Rectal smooth muscle tissue (tissue), 1 donor: ENCODE measurements at regions not wholly inside any gene's neighbourhood (a gene's known extent, or its start where the extent isn't known, plus 50 kb on each side); places are given as distances from the start of the nearest gene placed in this dataset.
"Not testable (repeated sequence)": the region's sequence is repeated elsewhere in the genome, so short reads cannot be mapped to it uniquely, and the experiment has no call there.

Experiments
- H3K27ac ChIP-seq: one replicate; pipeline ENCODE4 v1.7.0; 2013; ENCODE audit warnings: low read depth, low read length, inconsistent platforms
- H3K27me3 ChIP-seq: one replicate; pipeline ENCODE4 v1.7.0; 2013; ENCODE audit warnings: low read length; ENCODE audit not compliant: control insufficient read depth, insufficient read depth
- H3K36me3 ChIP-seq: one replicate; pipeline ENCODE4 v1.7.0; 2013; ENCODE audit warnings: low read length; ENCODE audit not compliant: control insufficient read depth, insufficient read depth
- H3K4me1 ChIP-seq: one replicate; pipeline ENCODE4 v1.7.0; 2013; ENCODE audit warnings: low read length; ENCODE audit not compliant: control insufficient read depth, insufficient read depth
- H3K4me3 ChIP-seq: one replicate; pipeline ENCODE4 v1.7.0; 2013; ENCODE audit warnings: low read length
- H3K9ac ChIP-seq: one replicate; pipeline ENCODE4 v1.7.0; 2013; ENCODE audit warnings: low read length

DNA sequence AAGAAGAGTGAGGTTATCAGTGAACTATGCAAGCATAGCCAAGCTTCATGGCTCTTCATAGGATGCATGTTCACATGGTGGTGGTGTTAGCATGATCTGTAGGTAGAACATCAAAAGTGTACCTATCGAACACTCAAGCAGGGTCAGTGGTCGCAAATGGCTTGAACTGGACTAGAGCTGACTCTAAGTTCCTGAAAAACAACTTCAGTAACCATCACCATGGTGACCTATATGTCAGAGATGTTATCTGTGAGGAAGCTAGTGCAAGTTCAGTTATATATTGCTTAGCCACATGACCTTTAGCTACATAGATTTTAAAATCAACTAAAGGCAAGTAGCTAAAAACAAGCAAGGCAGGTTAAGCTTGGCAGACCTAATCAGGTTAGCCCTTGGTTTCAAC, 163.1 kb upstream of the AGR3 start:
- no peak overlapping the region for H3K27ac ChIP-seq
- H3K9ac ChIP-seq = no peak overlapping the region
- H3K4me3 ChIP-seq = no peak overlapping the region
- H3K27me3 ChIP-seq = no peaks in the 10 kb centered on the region
- no peaks in the 10 kb centered on the region for H3K36me3 ChIP-seq
- no peaks in the 10 kb centered on the region for H3K4me1 ChIP-seq

- H3K27ac ChIP-seq = no peak overlapping the region
These were observed 164.5 kb upstream of the AGR3 start for GRCh38 chr7:17046259-17046658.

DNA sequence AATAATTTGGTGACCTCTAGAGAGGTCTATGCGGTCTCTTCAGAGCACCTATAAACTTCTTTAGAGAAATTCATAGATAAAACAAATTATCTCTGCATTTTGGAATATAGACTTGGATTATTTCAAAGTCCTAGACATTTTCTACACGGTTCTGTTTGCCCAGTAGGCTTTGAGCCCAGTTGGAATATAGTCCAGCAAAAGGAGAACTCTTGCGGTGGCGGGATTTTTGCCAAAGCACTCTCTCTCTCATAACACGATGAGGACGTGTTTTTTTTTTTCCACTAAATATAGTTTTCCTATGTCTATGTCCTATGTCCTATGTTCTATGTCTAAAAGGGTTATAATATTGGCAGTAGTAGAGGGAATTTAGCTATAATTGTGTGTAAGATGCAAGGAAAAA, 164.9 kb upstream of the AGR3 start:
- Histone ChIP-seq H3K27ac (no peak overlapping the region), H3K4me1 (no peaks in the 10 kb centered on the region), H3K9ac (no peak overlapping the region), H3K27me3 (no peaks in the 10 kb centered on the region), H3K4me3 (no peak overlapping the region), H3K36me3 (no peaks in the 10 kb centered on the region)

More at GRCh38 chr7:17046259-17046658, 164.5 kb upstream of the AGR3 start:
- Histone ChIP-seq H3K27me3 (no peaks in the 10 kb centered on the region), H3K9ac (no peak overlapping the region), H3K36me3 (no peaks in the 10 kb centered on the region), H3K4me3 (no peak overlapping the region), H3K4me1 (no peaks in the 10 kb centered on the region)

DNA sequence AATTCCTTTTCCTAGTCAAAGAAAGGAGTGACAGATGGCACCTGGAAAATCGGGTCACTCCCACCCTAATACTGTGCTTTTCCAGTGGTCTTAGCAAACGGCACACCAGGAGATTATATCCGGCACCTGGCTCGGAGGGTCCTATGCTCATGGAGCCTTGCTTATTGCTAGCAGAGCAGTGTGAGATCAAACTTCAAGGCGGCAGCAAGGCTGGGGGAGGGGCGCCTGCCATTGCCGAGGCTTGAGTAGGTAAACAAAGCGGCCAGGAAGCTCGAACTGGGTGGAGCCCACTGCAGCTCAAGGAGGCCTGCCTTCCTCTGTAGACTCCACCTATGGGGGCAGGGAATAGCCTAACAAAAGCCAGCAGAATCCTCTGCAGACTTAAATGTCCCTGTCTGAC, 171.4 kb upstream of the AGR3 start:
- H3K27ac ChIP-seq, H3K4me3 ChIP-seq, H3K27me3 ChIP-seq, H3K36me3 ChIP-seq, H3K4me1 ChIP-seq, H3K9ac ChIP-seq: not testable (repeated sequence)

GRCh38 chr7:17054206-17054605, 172.4 kb upstream of the AGR3 start:
- no peaks in the 10 kb centered on the region for H3K27me3 ChIP-seq
- H3K36me3 ChIP-seq = no peaks in the 10 kb centered on the region
- H3K27ac ChIP-seq = no peak overlapping the region
- H3K4me1 ChIP-seq = no peaks in the 10 kb centered on the region
- H3K9ac ChIP-seq = no peak overlapping the region
- no peak overlapping the region for H3K4me3 ChIP-seq

- no peaks in the 10 kb centered on the region for H3K27me3 ChIP-seq
- no peak overlapping the region for H3K9ac ChIP-seq
- no peaks in the 10 kb centered on the region for H3K4me1 ChIP-seq
- no peaks in the 10 kb centered on the region for H3K36me3 ChIP-seq
- H3K27ac ChIP-seq = no peak overlapping the region
- H3K4me3 ChIP-seq = no peak overlapping the region
These were observed 173.1 kb upstream of the AGR3 start for GRCh38 chr7:17054836-17055235.

GRCh38 chr7:17055596-17055995, 173.8 kb upstream of the AGR3 start:
- no peak overlapping the region for H3K9ac ChIP-seq
- H3K27ac ChIP-seq = no peak overlapping the region
- no peak overlapping the region for H3K4me3 ChIP-seq
- H3K4me1 ChIP-seq = no peaks in the 10 kb centered on the region
- H3K36me3 ChIP-seq = no peaks in the 10 kb centered on the region
- no peaks in the 10 kb centered on the region for H3K27me3 ChIP-seq

DNA sequence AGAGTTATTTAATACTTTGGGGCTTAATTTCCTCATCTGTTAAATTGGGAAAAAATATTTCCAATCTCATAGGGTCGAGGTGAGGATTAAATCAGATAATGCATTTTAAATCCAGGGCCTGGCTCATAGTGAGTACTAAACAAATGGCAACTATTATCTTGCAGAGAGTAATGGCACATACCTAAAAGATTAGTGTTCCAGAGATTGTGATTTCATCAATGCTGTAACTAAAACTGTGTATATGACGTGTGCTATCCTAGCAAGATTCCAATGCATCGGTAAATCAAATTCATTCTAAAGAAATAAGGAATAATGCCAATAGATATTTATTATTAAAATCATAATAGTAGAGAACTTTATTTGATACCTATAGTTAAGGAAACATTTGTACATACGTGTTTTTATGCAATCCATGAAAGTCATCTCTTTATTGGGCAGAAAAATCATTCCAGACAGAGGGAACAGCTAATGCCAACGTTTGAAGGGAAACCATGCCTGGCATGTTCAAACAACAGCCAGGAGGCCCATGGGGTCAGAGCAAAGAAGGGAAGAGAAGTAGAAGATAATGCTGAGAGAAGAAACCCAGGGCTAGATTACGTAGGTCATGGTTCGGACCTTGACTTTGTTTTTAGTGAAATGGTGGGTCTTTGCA, 174.8 kb upstream of the AGR3 start:
- Histone ChIP-seq H3K9ac (no peak overlapping the region), H3K36me3 (no peaks in the 10 kb centered on the region), H3K27me3 (no peaks in the 10 kb centered on the region), H3K27ac (no peak overlapping the region), H3K4me3 (no peak overlapping the region), H3K4me1 (no peaks in the 10 kb centered on the region)

DNA sequence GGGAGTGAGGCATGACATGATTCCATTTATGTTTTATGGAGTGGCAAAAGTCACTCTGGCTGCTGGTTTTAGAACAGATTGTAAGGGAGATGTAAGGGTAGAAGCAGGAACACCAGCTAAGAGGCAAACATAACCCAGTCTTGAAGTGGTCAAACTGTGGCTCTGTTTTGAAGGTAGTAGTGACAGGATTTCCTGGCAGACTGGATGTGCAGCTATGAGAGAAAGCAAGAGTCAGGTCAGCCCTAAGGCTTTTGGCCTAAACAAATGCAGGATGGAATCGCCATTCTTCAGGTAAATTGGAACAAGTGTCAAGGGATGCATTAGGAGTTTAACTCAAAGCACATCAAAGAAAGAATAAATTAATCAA, 175.3 kb upstream of the AGR3 start:
- no peak overlapping the region for H3K4me3 ChIP-seq
- no peak overlapping the region for H3K27ac ChIP-seq
- no peaks in the 10 kb centered on the region for H3K4me1 ChIP-seq
- H3K9ac ChIP-seq = no peak overlapping the region
- H3K27me3 ChIP-seq = no peaks in the 10 kb centered on the region
- H3K36me3 ChIP-seq = no peaks in the 10 kb centered on the region

DNA sequence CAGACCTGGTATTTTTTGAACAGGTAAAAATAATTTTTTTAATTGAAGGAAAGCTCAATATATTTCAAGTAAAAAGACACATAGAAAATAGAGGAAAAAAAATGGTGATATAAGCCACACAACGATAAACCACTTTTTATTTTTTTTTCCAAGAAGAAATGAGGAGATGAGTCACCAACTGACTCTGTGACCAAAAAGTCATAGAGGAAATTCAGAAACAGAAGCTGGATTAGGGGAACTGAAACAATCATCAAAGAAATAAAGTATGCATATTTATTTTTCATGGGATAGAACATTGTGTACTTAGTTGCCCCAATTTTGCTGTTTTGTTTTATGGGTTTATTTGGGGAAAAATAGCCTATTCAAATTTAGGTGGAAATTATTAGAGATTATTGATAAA, 176.8 kb upstream of the AGR3 start:
- no peak overlapping the region for H3K9ac ChIP-seq
- H3K36me3 ChIP-seq = no peaks in the 10 kb centered on the region
- H3K27me3 ChIP-seq = no peaks in the 10 kb centered on the region
- H3K4me1 ChIP-seq = no peaks in the 10 kb centered on the region
- no peak overlapping the region for H3K27ac ChIP-seq
- no peak overlapping the region for H3K4me3 ChIP-seq

- Histone ChIP-seq H3K4me1 (no peaks in the 10 kb centered on the region), H3K9ac (no peak overlapping the region), H3K27ac (no peak overlapping the region), H3K4me3 (no peak overlapping the region), H3K27me3 (no peaks in the 10 kb centered on the region), H3K36me3 (no peaks in the 10 kb centered on the region)
These were observed 178.3 kb upstream of the AGR3 start for GRCh38 chr7:17060051-17060450.

DNA sequence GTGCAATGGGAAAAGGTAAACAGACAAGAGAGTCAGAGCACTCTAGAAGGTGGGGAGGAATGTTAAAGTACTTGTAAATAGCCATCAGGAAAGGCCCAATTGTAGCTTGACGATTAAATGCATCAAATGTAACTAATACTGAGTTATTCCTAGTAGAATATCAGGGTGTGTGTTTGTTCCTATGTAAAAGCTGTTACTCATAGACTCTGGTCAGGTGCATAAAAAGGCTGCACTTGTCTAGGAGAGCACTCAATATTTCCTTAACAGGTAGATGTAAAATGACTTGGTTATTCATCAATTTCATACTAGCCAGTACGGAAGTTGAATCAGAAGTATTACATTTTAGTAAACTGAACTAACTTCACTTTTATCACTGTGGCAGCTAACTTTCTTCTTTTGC, 179.7 kb upstream of the AGR3 start:
- Histone ChIP-seq H3K4me3 (no peak overlapping the region), H3K9ac (no peak overlapping the region), H3K27ac (no peak overlapping the region), H3K4me1 (no peaks in the 10 kb centered on the region), H3K36me3 (no peaks in the 10 kb centered on the region), H3K27me3 (no peaks in the 10 kb centered on the region)

- no peaks in the 10 kb centered on the region for H3K4me1 ChIP-seq
- no peaks in the 10 kb centered on the region for H3K36me3 ChIP-seq
- no peak overlapping the region for H3K4me3 ChIP-seq
- H3K9ac ChIP-seq = no peak overlapping the region
- H3K27me3 ChIP-seq = no peaks in the 10 kb centered on the region
- no peak overlapping the region for H3K27ac ChIP-seq
These were observed 180.6 kb upstream of the AGR3 start for GRCh38 chr7:17062151-17063044.
